Neural crest cell (in vitro differentiated cells): ENCODE measurements at regions not wholly inside any gene's neighbourhood (a gene's known extent, or its start where the extent isn't known, plus 50 kb on each side); places are given as distances from the start of the nearest gene placed in this dataset.

Experiments
- DNase-seq: peaks from one replicate; pipeline ENCODE4 v3.0.0; 2021; ENCODE audit warnings: low read depth, mixed read lengths, low spot score
- H3K27ac Mint-ChIP-seq: one replicate; pipeline ENCODE4 v1.8.0; 2021; ENCODE audit warnings: mild to moderate bottlenecking, mixed read lengths; ENCODE audit not compliant: unreplicated experiment
- H3K27me3 Mint-ChIP-seq: 2 replicates; pipeline ENCODE4 v1.8.0; 2021; ENCODE audit warnings: low read depth, mild to moderate bottlenecking, mixed read lengths
- H3K36me3 Mint-ChIP-seq: 2 replicates; pipeline ENCODE4 v1.8.0; 2021; ENCODE audit warnings: low read depth, mild to moderate bottlenecking, mixed read lengths
- H3K4me1 Mint-ChIP-seq: 2 replicates; pipeline ENCODE4 v1.8.0; 2021; ENCODE audit warnings: mixed read lengths
- H3K4me3 Mint-ChIP-seq: one replicate; pipeline ENCODE4 v1.8.0; 2021; ENCODE audit warnings: mild to moderate bottlenecking, mixed read lengths
- H3K9me3 Mint-ChIP-seq: 2 replicates; pipeline ENCODE4 v1.8.0; 2021; ENCODE audit warnings: mixed read lengths
- TF ChIP-seq, protein P1 (sequence below): fragments of 200-600 bp; sonication (generic); conservative IDR thresholded peaks from 2 replicates; pipeline ENCODE4 v1.5.0; 2021; ENCODE audit warnings: antibody characterized with exemption, mild to moderate bottlenecking

DNA sequence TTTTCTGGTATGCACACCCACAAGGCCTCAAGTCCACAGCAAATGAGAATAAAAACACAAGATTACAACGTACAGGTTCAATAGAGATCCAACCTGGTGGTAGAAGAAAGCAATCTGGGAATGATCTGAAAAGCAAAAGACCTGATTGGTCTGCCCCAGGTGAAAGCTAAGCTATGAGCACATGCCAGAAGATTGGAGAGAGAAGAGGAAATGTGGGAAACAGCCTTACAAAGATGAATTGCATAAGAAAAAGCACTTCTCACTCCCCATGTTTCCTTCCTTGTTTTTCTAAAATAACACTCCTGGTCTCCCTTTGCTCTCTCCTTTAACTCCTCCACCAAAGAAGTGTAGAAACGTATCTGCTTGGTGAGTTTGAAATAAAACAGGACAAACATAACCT, 77.3 kb upstream of the ANO6 start:
- Mint-ChIP-seq H3K4me3 (no peak overlapping the region), H3K9me3 (peaks cover 8% of the 10 kb centered on the region), H3K4me1 (peaks cover 13% of the 10 kb centered on the region), H3K27ac (no peak overlapping the region), H3K36me3 (peaks cover 10% of the 10 kb centered on the region), H3K27me3 (no peaks in the 10 kb centered on the region)
- no peak for DNase-seq
- TF ChIP-seq, protein P1, sequence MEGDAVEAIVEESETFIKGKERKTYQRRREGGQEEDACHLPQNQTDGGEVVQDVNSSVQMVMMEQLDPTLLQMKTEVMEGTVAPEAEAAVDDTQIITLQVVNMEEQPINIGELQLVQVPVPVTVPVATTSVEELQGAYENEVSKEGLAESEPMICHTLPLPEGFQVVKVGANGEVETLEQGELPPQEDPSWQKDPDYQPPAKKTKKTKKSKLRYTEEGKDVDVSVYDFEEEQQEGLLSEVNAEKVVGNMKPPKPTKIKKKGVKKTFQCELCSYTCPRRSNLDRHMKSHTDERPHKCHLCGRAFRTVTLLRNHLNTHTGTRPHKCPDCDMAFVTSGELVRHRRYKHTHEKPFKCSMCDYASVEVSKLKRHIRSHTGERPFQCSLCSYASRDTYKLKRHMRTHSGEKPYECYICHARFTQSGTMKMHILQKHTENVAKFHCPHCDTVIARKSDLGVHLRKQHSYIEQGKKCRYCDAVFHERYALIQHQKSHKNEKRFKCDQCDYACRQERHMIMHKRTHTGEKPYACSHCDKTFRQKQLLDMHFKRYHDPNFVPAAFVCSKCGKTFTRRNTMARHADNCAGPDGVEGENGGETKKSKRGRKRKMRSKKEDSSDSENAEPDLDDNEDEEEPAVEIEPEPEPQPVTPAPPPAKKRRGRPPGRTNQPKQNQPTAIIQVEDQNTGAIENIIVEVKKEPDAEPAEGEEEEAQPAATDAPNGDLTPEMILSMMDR: no peak

DNA sequence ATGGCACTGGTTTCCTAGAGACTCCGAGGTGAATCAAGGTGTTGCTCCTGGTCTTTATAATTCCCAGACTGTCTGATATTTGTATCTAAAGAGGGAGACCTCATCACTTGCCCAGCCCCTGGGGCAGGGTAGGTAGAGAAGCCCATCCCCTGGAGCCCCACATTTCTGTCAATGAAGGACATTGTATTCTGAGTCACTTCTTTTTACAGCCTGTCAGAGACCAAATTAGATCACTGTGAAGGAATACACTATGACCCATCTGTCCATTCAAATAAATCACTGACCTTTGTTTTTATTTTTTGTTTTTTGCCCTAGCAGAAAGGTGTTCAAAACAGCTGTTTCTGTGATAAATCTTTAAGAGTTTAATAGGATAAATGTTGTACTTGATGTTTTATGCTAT, 67.9 kb upstream of the ANO6 start:
- H3K4me1 Mint-ChIP-seq: no peaks in the 10 kb centered on the region

DNA sequence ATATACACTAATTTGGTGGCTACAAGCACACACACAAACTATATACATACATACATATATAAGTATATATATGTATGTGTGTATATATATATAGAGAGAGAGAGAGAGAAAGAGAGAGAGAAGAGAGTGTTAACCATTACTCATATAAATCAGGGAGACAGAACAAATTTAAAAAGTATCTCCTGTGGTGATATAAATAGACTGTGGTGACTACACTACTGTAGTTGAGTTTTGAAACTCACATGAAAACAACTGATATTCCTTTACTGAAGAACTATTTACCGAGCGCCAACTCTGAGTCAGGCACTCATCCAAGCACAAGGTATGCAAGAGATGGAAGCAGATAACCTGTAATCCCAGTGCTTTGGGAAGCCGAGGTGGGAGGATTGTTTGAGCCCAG, 67.3 kb upstream of the ANO6 start:
- Mint-ChIP-seq H3K4me1 (no peaks in the 10 kb centered on the region), H3K36me3 (peaks cover 13% of the 10 kb centered on the region)

More for the DNA sequence above, 67.9 kb upstream of the ANO6 start:
- TF ChIP-seq, protein P1: no peak
- DNase-seq: no peak
- H3K9me3 Mint-ChIP-seq: peaks cover 12% of the 10 kb centered on the region
- H3K4me3 Mint-ChIP-seq: no peak overlapping the region
- no peaks in the 10 kb centered on the region for H3K27me3 Mint-ChIP-seq
- H3K27ac Mint-ChIP-seq: no peak overlapping the region
- H3K36me3 Mint-ChIP-seq: peaks cover 13% of the 10 kb centered on the region

DNA sequence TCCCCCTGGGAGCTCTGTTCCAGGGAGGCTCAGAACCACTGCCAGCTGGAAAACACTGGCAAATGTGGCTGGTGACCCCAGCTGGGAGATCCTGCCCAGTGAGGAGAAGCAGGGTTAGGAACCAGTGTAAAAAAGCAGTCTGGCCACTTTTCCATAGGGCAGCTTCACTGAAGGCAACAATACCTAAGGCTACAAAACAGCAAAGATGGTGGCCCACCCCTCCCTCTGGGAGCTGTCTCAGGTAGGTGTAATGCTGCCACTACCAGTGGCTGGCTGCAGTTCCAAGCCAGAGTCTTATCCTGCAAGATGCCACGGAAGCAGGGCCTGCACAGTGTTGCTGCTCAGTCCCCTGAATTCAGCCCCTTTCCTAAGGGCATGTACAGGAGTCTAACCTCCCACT, 50.6 kb upstream of the ANO6 start:
- no peaks in the 10 kb centered on the region for H3K4me1 Mint-ChIP-seq
- no peak for DNase-seq
- no peak overlapping the region for H3K27ac Mint-ChIP-seq
- peaks cover 14% of the 10 kb centered on the region for H3K36me3 Mint-ChIP-seq
- TF ChIP-seq, protein P1: no peak
- H3K4me3 Mint-ChIP-seq: no peak overlapping the region
- peaks cover 21% of the 10 kb centered on the region for H3K9me3 Mint-ChIP-seq
- H3K27me3 Mint-ChIP-seq: no peaks in the 10 kb centered on the region

More for the DNA sequence above, 67.3 kb upstream of the ANO6 start:
- H3K9me3 Mint-ChIP-seq: peaks cover 12% of the 10 kb centered on the region
- TF ChIP-seq, protein P1: no peak
- no peak for DNase-seq
- H3K4me3 Mint-ChIP-seq: no peak overlapping the region
- no peaks in the 10 kb centered on the region for H3K27me3 Mint-ChIP-seq
- no peak overlapping the region for H3K27ac Mint-ChIP-seq

DNA sequence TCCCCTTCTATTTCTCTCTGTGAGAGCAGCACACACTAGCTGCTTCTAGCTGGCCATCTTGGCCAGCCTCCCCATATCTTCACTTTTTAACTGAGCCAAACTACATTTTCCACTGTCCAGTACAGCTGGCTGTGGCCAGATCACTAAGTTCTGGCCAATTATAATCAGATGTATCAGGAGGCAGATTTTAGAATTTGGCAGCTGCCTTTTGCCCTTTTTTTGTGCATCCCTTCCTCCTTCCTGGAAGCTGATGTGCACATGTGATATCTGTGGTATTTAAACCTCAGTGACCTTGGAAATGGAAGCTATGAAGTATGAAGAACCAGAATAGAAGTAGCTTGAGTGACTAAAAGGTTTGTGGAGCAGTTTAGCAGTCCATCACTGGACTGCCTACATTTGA, 49.8 kb upstream of the ANO6 start:
- Mint-ChIP-seq H3K4me3 (no peak overlapping the region), H3K27ac (no peak overlapping the region), H3K4me1 (no peaks in the 10 kb centered on the region), H3K36me3 (peaks cover 10% of the 10 kb centered on the region), H3K27me3 (no peaks in the 10 kb centered on the region), H3K9me3 (peaks cover 19% of the 10 kb centered on the region)
- TF ChIP-seq, protein P1: no peak
- no peak for DNase-seq
